HS-27A (cell line): ENCODE measurements at regions not wholly inside any gene's neighbourhood (a gene's known extent, or its start where the extent isn't known, plus 50 kb on each side); places are given as distances from the start of the nearest gene placed in this dataset.

Experiments used
- DNase-seq: peaks from one replicate; pipeline ENCODE4 v3.0.0-alpha.2; 2012; ENCODE audit warnings: low read depth, missing footprints

DNA sequence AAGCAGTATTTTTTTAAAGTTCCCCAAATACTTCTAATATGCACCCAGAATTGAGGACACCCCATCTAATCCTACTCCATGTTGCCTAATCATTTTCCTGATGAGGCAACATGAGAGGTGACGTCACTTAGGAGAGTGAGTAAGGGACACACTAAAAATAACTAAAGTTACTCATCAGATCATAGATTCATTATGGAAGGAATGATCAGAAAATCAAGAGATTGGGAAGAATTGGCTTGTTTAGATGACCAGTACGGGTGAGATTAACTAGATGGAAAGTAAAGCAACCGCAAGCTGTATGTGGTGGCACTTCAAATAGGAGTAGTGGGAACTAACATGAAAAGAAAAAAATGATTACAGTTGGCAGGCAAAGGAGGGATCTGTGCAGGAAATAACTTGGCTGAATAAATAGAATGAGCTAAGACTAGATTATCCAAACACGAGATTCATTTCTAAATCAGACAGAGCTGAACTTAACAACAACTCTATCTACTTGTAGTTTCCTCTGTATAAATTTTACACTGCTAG lies 61.4 kb upstream of the CXADR start:
- no peak for DNase-seq

DNA sequence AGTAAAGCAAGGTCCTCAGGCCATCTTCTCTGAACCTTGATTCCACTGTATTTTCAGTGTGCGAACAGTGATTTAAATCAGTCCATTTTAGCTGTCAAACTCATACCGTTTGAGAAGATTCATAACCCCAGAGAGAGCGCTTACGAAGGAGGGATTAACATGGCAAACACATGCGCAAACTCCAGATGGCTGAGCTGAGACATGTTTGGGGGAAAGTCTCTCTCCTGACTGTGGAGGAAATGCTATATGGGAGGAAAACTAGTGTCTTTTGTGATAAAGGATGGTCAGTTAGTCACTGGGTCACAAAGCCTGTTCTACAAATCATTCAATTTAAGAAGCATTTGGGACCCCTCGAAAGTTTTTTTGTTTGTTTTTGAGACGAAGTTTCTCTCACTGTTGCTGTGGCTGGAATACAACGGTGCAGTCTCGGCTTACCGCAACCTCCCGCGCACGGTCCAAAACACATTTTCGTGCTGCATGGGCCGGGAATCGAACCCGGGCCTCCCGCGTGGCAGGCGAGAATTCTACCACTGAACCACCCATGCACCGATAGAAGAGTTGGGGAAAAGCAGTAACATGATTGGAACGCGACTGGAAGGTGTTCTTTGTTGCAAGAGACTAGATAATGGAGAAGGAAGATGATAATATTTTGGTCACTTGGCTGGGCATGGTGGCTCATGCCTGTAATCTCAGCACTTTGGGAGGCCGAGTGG lies 58.4 kb upstream of the CXADR start:
- peak; percentile 86 for DNase-seq

DNA sequence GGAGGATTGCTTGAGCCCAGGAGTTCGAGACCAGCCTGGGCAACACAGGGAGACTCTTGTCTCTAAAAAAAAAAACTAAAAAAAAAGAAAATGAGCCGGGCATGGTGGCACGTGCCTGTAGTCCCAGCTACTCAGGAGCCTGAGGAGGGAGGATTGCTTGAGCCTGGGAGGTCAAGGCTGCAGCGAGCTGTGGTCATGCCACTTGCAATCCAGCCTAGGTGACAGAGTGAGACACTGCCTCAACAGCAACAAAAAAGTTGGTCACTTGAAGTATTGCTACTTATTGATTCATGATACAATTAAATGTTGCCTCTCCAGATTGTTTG lies 57.9 kb upstream of the CXADR start:
- no peak for DNase-seq

DNA sequence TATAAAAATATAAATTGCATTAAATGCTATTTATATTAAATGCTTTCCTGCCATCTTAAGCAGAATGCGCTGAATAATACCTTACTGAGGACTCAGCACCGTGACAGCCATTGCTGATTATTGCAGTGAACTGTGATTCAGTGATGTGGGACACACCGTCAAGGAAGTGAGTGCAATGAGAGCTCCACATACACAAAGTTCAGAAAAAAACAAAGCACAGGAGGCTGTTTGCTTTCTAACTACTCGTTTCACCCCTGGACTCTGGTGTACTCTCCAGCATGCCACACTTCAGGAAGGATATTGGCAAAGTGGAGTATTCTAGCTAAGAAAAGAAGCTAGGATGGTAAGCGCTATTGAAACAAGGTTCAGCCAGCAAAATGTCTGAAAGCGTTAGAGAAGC lies 57.4 kb upstream of the CXADR start:
- no peak for DNase-seq

DNA sequence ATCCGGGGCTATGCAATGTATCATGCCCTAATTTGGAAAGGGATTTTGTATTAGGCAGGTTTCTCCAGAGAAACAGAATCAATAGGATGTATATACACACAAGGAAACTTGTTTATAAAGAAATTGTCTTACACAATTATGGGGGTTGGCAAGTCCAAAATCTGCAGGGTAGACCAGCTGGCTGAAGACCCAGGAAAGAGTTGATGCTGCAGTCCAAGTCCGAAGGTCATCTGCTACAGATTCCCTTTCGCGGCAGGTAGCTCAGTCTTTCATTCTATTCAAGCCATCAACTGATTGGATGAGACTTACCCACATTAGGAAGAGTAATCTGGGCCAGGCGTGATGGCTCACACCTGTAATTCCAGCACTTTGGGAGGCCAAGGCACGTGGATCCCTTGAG lies 54.6 kb upstream of the CXADR start:
- DNase-seq = no peak

DNA sequence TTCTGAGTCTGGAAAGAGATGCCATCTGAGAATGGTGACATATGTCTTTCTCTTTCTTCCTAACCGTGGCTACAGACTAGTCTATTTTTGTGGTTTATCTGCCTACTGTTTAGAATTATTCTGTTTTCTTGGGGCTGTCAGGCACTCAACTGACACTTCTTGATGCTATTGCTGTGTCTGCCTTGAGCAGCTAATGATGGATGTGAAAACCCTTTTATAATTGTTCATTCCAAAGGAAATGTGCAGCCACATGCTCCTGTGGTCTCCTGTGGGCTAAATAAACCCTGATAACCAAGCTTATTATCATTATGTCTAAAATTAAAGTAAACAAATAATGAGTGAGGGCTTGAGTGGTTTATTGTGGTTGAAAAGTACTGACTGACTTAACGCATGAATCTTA lies 52.7 kb upstream of the CXADR start:
- DNase-seq = no peak

DNA sequence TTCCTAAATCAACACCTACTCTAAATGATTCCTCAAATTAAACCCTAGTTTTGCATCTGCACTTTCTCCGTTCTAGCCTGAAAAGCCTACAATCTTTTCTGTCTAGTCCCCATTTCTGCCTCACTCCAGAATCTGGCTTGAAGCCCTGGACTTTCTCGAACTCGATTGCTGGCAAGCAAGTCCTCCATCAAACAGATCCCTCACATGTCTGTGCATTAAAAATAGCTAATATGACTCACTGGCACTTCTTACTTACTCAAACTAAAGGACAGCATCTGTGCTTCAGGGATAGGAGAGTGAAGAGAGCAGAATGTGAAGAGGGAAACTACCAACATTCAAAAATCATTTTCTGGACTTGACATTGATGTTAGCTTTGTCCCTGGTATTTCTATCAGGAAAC lies 51.8 kb upstream of the CXADR start:
- no peak for DNase-seq

DNA sequence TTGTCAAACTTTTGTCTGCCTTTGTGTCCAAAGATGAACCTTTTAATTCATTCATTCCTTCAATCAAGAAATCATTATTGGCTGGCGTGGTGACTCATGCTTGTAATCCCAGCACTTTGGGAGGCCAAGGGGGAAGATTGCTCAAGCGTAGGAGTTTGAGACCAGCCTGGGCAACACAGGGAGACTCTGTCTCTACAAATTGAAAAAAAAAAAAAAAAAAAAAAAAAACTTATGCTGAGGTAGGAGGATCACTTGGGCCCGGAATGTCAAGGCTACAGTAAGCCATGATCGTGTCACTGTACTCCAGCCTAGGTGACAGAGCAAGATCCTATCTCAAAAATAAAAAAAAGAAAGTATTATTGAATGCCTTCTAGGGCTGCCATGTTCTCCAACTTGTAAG lies 51.3 kb upstream of the CXADR start:
- no peak for DNase-seq

DNA sequence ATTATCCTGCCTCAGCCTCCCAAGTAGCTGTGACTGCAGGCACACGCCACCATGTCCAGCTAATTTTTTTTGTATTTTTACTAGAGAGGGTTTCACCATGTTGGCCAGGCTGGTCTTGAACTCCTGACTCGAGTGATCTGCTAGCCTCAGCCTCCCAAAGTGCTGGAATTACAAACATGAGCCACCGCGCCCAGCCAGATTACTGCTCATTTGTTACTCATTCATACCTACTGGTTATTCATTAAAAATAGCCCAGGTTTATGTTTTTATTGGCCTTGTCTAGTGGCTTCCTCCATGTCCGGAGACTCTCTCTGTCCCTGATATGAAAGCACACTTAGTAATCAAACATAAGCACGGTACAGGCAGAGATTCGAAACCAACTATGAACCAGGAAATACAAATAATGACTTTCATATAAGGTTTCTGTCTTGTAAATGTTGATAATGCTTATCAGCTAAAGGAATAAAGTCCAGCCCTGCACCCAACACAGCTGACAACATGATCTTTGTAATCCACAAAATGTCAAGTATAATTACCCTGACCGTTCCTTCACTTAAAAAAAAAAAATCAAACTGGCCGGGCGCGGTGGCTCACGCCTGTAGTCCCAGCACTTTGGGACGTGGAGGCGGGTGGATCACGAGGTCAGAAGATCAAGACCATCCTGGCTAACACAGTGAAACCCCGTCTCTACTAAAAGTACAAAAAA lies 50.4 kb upstream of the CXADR start:
- no peak for DNase-seq
